HepG2 (cell line): ENCODE measurements at regions not wholly inside any gene's neighbourhood (a gene's known extent, or its start where the extent isn't known, plus 50 kb on each side); places are given as distances from the start of the nearest gene placed in this dataset.
A peak's percentile ranks its signal among the peaks of the same experiment; 100 is the strongest.

ENCODE experiments used
- ATAC-seq: fragments of 200-7000 bp; cut with Tn5 transposase; 3 replicates; pipeline ENCODE4 v1.9.1; 2020; ENCODE audit warnings: mild to moderate bottlenecking, moderate library complexity
- BruUV-seq: library from RNA; stranded (reverse); fragments of 400-500 nt; replicated peaks from 2 replicates; lab custom pipeline; 2021; lab: Mats Ljungman, UMichigan
- CTCF ChIA-PET: fragments of 300-600 bp; formaldehyde crosslinking; extraction: SDS; loops from one replicate; lab custom pipeline; 2021; ENCODE audit warnings: low total read pairs, inconsistent platforms, low intra/inter-chr PET ratio; lab: Yijun Ruan, JAX
- POLR2A ChIA-PET: fragments of 350-600 bp; sonication (Branson Sonifier 250); formaldehyde crosslinking; loops from one replicate; lab custom pipeline; 2020; ENCODE audit warnings: antibody characterized with exemption, inconsistent platforms; lab: Yijun Ruan, JAX
- DNase-seq: peaks from one replicate; pipeline ENCODE4 v3.0.0-alpha.2; 2015; ENCODE audit warnings: low spot score
- FAIRE-seq: peaks from 3 replicates; lab custom pipeline; 2011; peaks lifted over from hg19 to GRCh38; lab: Jason Lieb, UNC
- H2AFZ ChIP-seq: one replicate; pipeline ENCODE4 v1.6.1; 2011; ENCODE audit warnings: low read length, inconsistent platforms
- H3K27ac ChIP-seq: fragments of 300-600 bp; 3 replicates; pipeline ENCODE4 v1.8.0; 2011; ENCODE audit warnings: mixed run types, mild to moderate bottlenecking, mixed read lengths, low read length, inconsistent platforms; ENCODE audit not compliant: insufficient read depth; ENCODE audit errors: extremely low read length
- H3K27me3 ChIP-seq, 2 experiments: fragments of 200-600 bp in 1 of 2; 2 replicates in 1 of 2; 3 replicates in 1 of 2; pipeline versions ENCODE4 v1.6.0 to v1.8.0; 2011; ENCODE audit warnings: low read length in 2 of 2, mild to moderate bottlenecking in 2 of 2, moderate library complexity in 2 of 2, inconsistent platforms in 1 of 2; ENCODE audit not compliant: insufficient read depth in 2 of 2, control insufficient read depth in 1 of 2
- H3K36me3 ChIP-seq, 2 experiments: fragments of 200-600 bp in 1 of 2; replicated peaks in 1 of 2; 2 replicates in 1 of 2; 3 replicates in 1 of 2; pipeline versions ENCODE4 v1.5.1 to v1.8.0; 2011; ENCODE audit warnings: low read length in 2 of 2, inconsistent platforms in 1 of 2; ENCODE audit not compliant: insufficient read depth in 2 of 2, control insufficient read depth in 1 of 2
- H3K4me1 ChIP-seq: 2 replicates; pipeline ENCODE4 v1.5.1; 2012; ENCODE audit warnings: low read length, inconsistent platforms; ENCODE audit not compliant: insufficient read depth
- H3K4me2 ChIP-seq: 2 replicates; pipeline ENCODE4 v1.6.0; 2011; ENCODE audit warnings: low read depth, low read length, inconsistent platforms
- H3K4me3 ChIP-seq, 3 experiments: fragments of 200-600 bp in 1 of 3; sonication (generic), shearing (Covaris generic) in 1 of 3; replicated peaks in 1 of 3; 2 replicates each; pipeline ENCODE4 v1.5.1; 2011 to 2016; ENCODE audit warnings: low read length in 3 of 3, inconsistent platforms in 2 of 3, low read depth in 2 of 3, mild to moderate bottlenecking in 2 of 3, control low read depth in 1 of 3, mixed read lengths in 1 of 3; ENCODE audit not compliant: insufficient read depth in 1 of 3
- H3K79me2 ChIP-seq: one replicate; pipeline ENCODE4 v1.6.1; 2011; ENCODE audit warnings: low read length, inconsistent platforms; ENCODE audit not compliant: insufficient read depth
- H3K9ac ChIP-seq: 2 replicates; pipeline ENCODE4 v1.6.0; 2011; ENCODE audit warnings: mild to moderate bottlenecking, low read depth, low read length, inconsistent platforms; ENCODE audit not compliant: insufficient read depth
- H3K9me3 ChIP-seq: 2 replicates; pipeline ENCODE4 v1.5.1; 2012; ENCODE audit warnings: mild to moderate bottlenecking, low read length
- H4K20me1 ChIP-seq: 2 replicates; pipeline ENCODE4 v1.6.0; 2011; ENCODE audit warnings: inconsistent platforms, mild to moderate bottlenecking, low read length, moderate library complexity; ENCODE audit not compliant: insufficient read depth
- BHLHE40 ChIP-seq: IDR thresholded peaks from 2 replicates; pipeline ENCODE4 v1.6.1; 2011; ENCODE audit warnings: low read length, improper control_type of control experiment
- CEBPB ChIP-seq: IDR thresholded peaks from 2 replicates; pipeline ENCODE4 v1.6.1; 2011; ENCODE audit warnings: low read depth, low read length, improper control_type of control experiment, borderline replicate concordance
- FOXK2 ChIP-seq: fragments of 450-650 bp; IDR thresholded peaks from 2 replicates; pipeline ENCODE4 v1.6.1; 2016
- MTA3 ChIP-seq: sonication (generic); formaldehyde crosslinking; IDR thresholded peaks from 2 replicates; pipeline ENCODE4 v1.4.0; 2020; ENCODE audit warnings: missing genetic modification reagents
- NFIB ChIP-seq: sonication (generic); formaldehyde crosslinking; IDR thresholded peaks from 2 replicates; pipeline ENCODE4 v1.9.0; 2021; ENCODE audit warnings: missing genetic modification reagents, mild to moderate bottlenecking, borderline replicate concordance
- RAD51 ChIP-seq: fragments of 450-650 bp; IDR thresholded peaks from 2 replicates; pipeline ENCODE4 v1.6.1; 2016; ENCODE audit warnings: borderline replicate concordance
- SMARCE1 ChIP-seq: fragments of 450-650 bp; IDR thresholded peaks from 2 replicates; pipeline ENCODE4 v1.6.1; 2017; ENCODE audit warnings: borderline replicate concordance
- SYNCRIP ChIP-seq: fragments of 200-400 bp; formaldehyde crosslinking; IDR thresholded peaks from 2 replicates; pipeline ENCODE4 v1.6.1; 2018; ENCODE audit warnings: mild to moderate bottlenecking, low read depth, low read length; ENCODE audit not compliant: insufficient read depth
- ZNF329 ChIP-seq: sonication (generic); formaldehyde crosslinking; IDR thresholded peaks from 2 replicates; pipeline ENCODE4 v1.9.0; 2021; ENCODE audit warnings: low read depth, mild to moderate bottlenecking, missing genetic modification reagents
- ZNF777 ChIP-seq: sonication (generic); formaldehyde crosslinking; IDR thresholded peaks from 2 replicates; pipeline ENCODE4 v1.4.0; 2020; ENCODE audit warnings: missing genetic modification reagents
- WGBS: methylation state at CpG from one replicate; pipeline ENCODE4 v1.1.6; 2017; ENCODE audit warnings: low lambda C conversion rate; 5-methylcytosine and 5-hydroxymethylcytosine counted together
- in situ Hi-C: cut with HindIII; loops from 2 replicates; pipeline ENCODE4 v1.10.0; 2017; ENCODE audit warnings: low pct_unique_long_range_greater_than_20kb; ENCODE audit not compliant: extremely low pct_ligation_motif_present
- intact Hi-C: fragments of 100-400 bp; cut with micrococcal nuclease; formaldehyde crosslinking; loops from one replicate; pipeline ENCODE4 v1.10.0; 2022; ENCODE audit not compliant: unreplicated experiment
- TF ChIP-seq, protein P1 (sequence below): sonication (generic); formaldehyde crosslinking; IDR thresholded peaks from 2 replicates; pipeline ENCODE4 v1.4.0; 2020; ENCODE audit warnings: missing genetic modification reagents, borderline replicate concordance
- TF ChIP-seq, protein P2 (sequence below): sonication (generic); formaldehyde crosslinking; IDR thresholded peaks from 2 replicates; pipeline ENCODE4 v1.4.0; 2020; ENCODE audit warnings: low read depth, mild to moderate bottlenecking, missing genetic modification reagents
- TF ChIP-seq, protein P3 (sequence below): IDR thresholded peaks from 2 replicates; pipeline ENCODE4 v1.6.1; 2016; ENCODE audit warnings: low read depth, control low read depth

DNA sequence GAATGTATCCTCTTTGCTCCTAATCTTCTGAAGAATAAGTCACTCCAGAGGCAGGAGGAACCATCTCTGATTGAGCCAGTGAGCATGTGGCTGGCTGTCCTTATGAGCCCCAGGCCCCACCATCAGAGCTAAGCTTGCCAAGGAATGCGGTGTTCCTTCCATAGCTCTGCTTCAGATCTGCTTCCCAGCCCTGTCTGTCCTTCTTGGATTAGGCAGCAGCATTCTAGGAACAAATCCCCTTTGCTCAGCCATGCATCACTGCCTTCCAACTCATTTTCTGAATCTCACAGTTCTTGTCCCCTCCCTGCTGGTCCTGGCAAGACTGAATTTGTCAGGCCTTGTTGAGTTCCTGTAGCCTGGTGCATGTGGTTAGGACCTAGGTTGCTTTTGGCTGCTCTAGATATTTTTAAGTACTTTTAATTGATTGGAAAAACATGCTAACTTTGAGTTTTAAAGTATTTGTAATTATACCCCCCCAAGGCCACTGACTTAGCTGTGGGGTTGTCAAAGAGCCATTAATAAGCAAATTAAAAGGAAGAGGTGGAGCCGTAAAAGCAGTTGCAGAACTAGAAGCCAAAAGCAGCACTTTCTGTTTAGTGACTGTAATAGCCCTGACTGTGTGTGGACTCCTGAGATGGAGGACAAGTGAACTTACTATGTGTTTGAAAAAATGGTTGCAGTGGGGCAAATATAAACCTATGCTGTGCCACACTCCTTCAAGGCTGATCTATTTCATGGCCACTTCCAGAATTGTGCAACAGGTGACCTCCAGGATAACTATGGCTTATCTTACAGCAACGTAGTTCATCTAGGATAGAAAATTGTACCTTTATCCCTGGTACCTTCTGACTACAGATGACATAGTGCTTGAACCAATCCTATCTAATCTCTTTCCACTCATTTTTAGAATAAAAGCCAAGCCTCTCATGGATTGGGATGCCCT, 61.3 kb upstream of the BACH1 start:
- no peak for ATAC-seq
- DNase-seq, result no peak
- H3K27me3 ChIP-seq, result peaks cover 0 to 3% of the 10 kb centered on the region in 2 experiments; a peak in 1 of 5 replicates
- no peaks in the 10 kb centered on the region for H3K79me2 ChIP-seq
- H3K4me1 ChIP-seq, result no peaks in the 10 kb centered on the region
- FAIRE-seq, result no peak
- no peak overlapping the region for H3K4me2 ChIP-seq
- H3K36me3 ChIP-seq, result no peaks in the 10 kb centered on the region
- no peaks in the 10 kb centered on the region for H3K9me3 ChIP-seq
- no peak overlapping the region for H2AFZ ChIP-seq
- TF ChIP-seq, protein P1, sequence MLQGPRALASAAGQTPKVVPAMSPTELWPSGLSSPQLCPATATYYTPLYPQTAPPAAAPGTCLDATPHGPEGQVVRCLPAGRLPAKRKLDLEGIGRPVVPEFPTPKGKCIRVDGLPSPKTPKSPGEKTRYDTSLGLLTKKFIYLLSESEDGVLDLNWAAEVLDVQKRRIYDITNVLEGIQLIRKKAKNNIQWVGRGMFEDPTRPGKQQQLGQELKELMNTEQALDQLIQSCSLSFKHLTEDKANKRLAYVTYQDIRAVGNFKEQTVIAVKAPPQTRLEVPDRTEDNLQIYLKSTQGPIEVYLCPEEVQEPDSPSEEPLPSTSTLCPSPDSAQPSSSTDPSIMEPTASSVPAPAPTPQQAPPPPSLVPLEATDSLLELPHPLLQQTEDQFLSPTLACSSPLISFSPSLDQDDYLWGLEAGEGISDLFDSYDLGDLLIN, result no peak
- peak; percentile 45; the same call in 1 of the 2 replicates for TF ChIP-seq CEBPB
- in situ Hi-C loops, result no loop called here
- ChIA-PET CTCF (no interaction called here), POLR2A (no interaction called here)
- no peak overlapping the region for H3K9ac ChIP-seq
- intact Hi-C loops, result no loop called here
- BruUV-seq, result no TSS peak
- 52% methylated on average over 3 of the region's 3 CpGs for WGBS
- H3K4me3 ChIP-seq, result no peak overlapping the region
- no peak overlapping the region for H3K27ac ChIP-seq
- H4K20me1 ChIP-seq, result no peaks in the 10 kb centered on the region

DNA sequence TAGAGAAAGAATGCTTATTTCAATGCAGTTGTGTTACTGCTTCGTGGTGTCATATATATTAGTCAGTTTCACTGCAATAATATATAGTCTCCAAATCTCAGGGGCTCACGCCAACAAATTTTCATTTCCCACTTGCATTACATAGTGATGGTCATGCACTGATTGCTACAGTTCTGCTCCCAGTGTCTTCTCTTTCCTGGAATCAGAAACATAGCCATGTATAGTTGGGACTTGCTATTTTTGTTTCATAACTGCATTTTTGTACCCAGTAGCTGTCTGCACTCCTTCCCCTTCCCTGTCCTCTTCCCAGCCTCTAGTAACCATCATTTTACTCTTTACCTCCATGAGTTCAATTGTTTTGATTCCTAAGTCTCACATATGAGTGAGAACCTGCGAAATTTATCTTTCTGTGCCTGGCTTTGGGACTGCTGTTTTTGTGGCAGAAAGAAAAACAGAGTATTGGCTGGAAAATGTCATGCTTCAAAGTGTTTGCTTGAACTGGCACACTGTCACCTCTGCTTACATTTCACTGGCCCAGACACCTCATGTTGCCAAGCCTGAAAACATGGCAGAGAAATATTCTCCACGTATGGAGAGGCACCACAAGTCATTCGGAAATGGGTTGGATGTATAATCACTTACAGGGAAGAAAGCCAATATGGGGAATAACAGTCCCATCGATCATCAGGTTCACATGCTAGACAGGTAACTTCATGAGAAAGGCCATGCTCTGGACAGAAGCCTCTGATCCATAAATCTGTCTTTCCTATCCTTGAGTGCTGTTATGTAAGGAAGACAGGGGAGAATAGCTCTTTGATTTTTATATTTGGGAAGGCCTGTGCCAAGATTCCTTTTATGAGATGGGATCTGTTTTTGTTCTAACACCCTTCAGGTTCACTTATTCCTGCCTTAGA, 60.4 kb upstream of the BACH1 start:
- CTCF ChIA-PET, result no interaction called here
- no peak overlapping the region for H3K4me2 ChIP-seq
- no TSS peak for BruUV-seq
- no peak for TF ChIP-seq MTA3 (CRISPR knock-in tag)
- TF ChIP-seq SMARCE1, result no peak
- no peak for TF ChIP-seq BHLHE40
- TF ChIP-seq SYNCRIP, result no peak
- TF ChIP-seq, protein P2, sequence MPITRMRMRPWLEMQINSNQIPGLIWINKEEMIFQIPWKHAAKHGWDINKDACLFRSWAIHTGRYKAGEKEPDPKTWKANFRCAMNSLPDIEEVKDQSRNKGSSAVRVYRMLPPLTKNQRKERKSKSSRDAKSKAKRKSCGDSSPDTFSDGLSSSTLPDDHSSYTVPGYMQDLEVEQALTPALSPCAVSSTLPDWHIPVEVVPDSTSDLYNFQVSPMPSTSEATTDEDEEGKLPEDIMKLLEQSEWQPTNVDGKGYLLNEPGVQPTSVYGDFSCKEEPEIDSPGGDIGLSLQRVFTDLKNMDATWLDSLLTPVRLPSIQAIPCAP (CRISPR knock-in tag), result no peak
- TF ChIP-seq FOXK2, result no peak
- no peak for TF ChIP-seq ZNF777 (CRISPR knock-in tag)
- no peak for TF ChIP-seq RAD51
- no peak for TF ChIP-seq NFIB (CRISPR knock-in tag)
- no peak for TF ChIP-seq ZNF329 (CRISPR knock-in tag)
- TF ChIP-seq, protein P3, sequence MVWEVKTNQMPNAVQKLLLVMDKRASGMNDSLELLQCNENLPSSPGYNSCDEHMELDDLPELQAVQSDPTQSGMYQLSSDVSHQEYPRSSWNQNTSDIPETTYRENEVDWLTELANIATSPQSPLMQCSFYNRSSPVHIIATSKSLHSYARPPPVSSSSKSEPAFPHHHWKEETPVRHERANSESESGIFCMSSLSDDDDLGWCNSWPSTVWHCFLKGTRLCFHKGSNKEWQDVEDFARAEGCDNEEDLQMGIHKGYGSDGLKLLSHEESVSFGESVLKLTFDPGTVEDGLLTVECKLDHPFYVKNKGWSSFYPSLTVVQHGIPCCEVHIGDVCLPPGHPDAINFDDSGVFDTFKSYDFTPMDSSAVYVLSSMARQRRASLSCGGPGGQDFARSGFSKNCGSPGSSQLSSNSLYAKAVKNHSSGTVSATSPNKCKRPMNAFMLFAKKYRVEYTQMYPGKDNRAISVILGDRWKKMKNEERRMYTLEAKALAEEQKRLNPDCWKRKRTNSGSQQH, result no peak

More for the DNA sequence above, 60.4 kb upstream of the BACH1 start:
- FAIRE-seq, result no peak
- Histone ChIP-seq H3K36me3 (no peaks in the 10 kb centered on the region), H3K4me1 (no peaks in the 10 kb centered on the region), H3K9me3 (no peaks in the 10 kb centered on the region), H3K27ac (no peak overlapping the region), H3K79me2 (no peaks in the 10 kb centered on the region), H4K20me1 (no peaks in the 10 kb centered on the region), H3K27me3 (peaks cover 0 to 3% of the 10 kb centered on the region in 2 experiments; a peak in 1 of 5 replicates), H3K4me3 (no peak overlapping the region), H3K9ac (no peak overlapping the region), H2AFZ (no peak overlapping the region)
- 0% methylated on average over 6 of the region's 6 CpGs for WGBS
- intact Hi-C loops (no loop called here), in situ Hi-C loops (no loop called here)
- no peak for ATAC-seq
- POLR2A ChIA-PET, result no interaction called here
- DNase-seq, result no peak
